ENCODE measurements at regions not wholly inside any gene's neighbourhood (a gene's known extent, or its start where the extent isn't known, plus 50 kb on each side); places are given as distances from the start of the nearest gene placed in this dataset.

DNA sequence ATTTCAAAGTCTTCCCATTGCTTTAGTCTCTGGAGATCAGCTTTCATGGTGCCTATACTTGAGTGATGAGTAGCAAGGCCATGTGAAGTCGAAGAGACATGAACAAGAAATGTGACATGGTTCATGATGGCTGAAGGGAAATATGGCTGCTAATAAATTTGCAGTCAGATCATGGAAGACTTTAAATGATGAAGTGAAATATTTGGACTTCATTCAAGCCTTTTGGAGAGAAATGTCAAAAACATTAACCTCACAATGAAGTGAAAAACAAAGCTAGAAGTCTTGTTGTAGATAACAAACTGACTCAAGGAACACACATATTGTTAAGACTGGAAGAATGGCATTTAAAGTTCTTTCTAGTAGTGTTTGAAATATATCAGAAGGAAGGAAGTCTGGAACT lies 120.3 kb upstream of the CCDC54 start:
- Histone ChIP-seq H3K36me3 (ENCODE audit: control insufficient read depth in 4 of 4, insufficient read depth in 3 of 4, low read depth in 1 of 4, low read length in 3 of 4) (no peaks in the 10 kb centered on the region), H3K27me3 (ENCODE audit: control insufficient read depth in 4 of 4, insufficient read depth in 4 of 4, low read length in 3 of 4) (peaks cover 0 to 3% (median 0%) of the 10 kb centered on the region in 4 donors), H3K4me3 (ENCODE audit: low read depth in 1 of 3, low read length in 3 of 3) (no peak overlapping the region), H3K9me3 (ENCODE audit: control insufficient read depth in 4 of 4, low read length in 3 of 4) (no peaks in the 10 kb centered on the region), H3K27ac (ENCODE audit: low read depth in 1 of 2, low read length in 2 of 2) (no peak overlapping the region), H3K9ac (ENCODE audit: low read depth in 1 of 2, low read length in 2 of 2) (no peak overlapping the region), H3K4me1 (ENCODE audit: control insufficient read depth in 4 of 4, insufficient read depth in 4 of 4, low read length in 3 of 4) (no peaks in the 10 kb centered on the region)
- 1% methylated on average over 1 of the region's 1 CpG for WGBS
- TF ChIP-seq, protein P1, sequence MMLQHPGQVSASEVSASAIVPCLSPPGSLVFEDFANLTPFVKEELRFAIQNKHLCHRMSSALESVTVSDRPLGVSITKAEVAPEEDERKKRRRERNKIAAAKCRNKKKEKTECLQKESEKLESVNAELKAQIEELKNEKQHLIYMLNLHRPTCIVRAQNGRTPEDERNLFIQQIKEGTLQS (IDR thresholded peaks at IDR 0.05), result no peak
- TF ChIP-seq SP1 (IDR thresholded peaks at IDR 0.05), result no peak
- no peak for TF ChIP-seq GABPA (IDR thresholded peaks at IDR 0.05 in 1 of 2, conservative IDR thresholded peaks at IDR 0.05 in 1 of 2)
- TF ChIP-seq, protein P2, sequence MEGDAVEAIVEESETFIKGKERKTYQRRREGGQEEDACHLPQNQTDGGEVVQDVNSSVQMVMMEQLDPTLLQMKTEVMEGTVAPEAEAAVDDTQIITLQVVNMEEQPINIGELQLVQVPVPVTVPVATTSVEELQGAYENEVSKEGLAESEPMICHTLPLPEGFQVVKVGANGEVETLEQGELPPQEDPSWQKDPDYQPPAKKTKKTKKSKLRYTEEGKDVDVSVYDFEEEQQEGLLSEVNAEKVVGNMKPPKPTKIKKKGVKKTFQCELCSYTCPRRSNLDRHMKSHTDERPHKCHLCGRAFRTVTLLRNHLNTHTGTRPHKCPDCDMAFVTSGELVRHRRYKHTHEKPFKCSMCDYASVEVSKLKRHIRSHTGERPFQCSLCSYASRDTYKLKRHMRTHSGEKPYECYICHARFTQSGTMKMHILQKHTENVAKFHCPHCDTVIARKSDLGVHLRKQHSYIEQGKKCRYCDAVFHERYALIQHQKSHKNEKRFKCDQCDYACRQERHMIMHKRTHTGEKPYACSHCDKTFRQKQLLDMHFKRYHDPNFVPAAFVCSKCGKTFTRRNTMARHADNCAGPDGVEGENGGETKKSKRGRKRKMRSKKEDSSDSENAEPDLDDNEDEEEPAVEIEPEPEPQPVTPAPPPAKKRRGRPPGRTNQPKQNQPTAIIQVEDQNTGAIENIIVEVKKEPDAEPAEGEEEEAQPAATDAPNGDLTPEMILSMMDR (IDR thresholded peaks at IDR 0.05; ENCODE audit: low read depth, low read length, missing input control), result no peak
- no peak for TF ChIP-seq EGR1 (IDR thresholded peaks at IDR 0.05; ENCODE audit: low read depth in 2 of 2)
- TF ChIP-seq, protein P3, sequence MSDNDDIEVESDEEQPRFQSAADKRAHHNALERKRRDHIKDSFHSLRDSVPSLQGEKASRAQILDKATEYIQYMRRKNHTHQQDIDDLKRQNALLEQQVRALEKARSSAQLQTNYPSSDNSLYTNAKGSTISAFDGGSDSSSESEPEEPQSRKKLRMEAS (IDR thresholded peaks at IDR 0.05), result no peak
- no peak for TF ChIP-seq HNF4A (conservative IDR thresholded peaks at IDR 0.05)
- TF ChIP-seq FOXA1 (IDR thresholded peaks at IDR 0.05), result no peak
- no peak for TF ChIP-seq HNF4G (IDR thresholded peaks at IDR 0.05)
- no peak for TF ChIP-seq FOXA2 (IDR thresholded peaks at IDR 0.05)
- TF ChIP-seq RAD21 (IDR thresholded peaks at IDR 0.05), result no peak
- no peak for DNase-seq (ENCODE audit: low spot score)

DNA sequence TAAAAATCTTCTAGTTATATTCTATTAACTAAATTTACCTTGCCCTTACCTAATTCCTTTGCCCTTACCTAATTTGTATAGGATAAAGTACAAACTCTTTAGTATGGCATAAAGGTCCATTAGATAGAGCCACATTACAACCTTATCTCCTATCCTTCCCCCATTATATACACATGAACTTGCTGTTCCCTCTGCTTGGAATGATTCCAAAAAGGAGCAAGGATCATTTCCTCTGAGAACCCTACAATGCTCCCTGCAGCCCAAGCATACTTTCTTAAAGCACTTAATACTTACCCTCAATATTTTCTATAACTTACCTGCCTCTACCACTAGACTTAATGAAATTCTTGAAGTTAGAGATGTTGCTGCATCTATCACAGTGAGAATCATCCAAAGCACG lies 118.9 kb upstream of the CCDC54 start:
- peaks cover 0 to 3% (median 1%) of the 10 kb centered on the region in 4 donors for H3K27me3 ChIP-seq (ENCODE audit: control insufficient read depth in 4 of 4, insufficient read depth in 4 of 4, low read length in 3 of 4)
- no peak overlapping the region for H3K27ac ChIP-seq (ENCODE audit: low read depth in 1 of 2, low read length in 2 of 2)
- H3K36me3 ChIP-seq (ENCODE audit: control insufficient read depth in 4 of 4, insufficient read depth in 3 of 4, low read depth in 1 of 4, low read length in 3 of 4), result no peaks in the 10 kb centered on the region
- H3K4me3 ChIP-seq (ENCODE audit: low read depth in 1 of 3, low read length in 3 of 3), result no peak overlapping the region
- no peaks in the 10 kb centered on the region for H3K4me1 ChIP-seq (ENCODE audit: control insufficient read depth in 4 of 4, insufficient read depth in 4 of 4, low read length in 3 of 4)
- 83% methylated on average over 1 of the region's 1 CpG for WGBS
- no peak overlapping the region for H3K9ac ChIP-seq (ENCODE audit: low read depth in 1 of 2, low read length in 2 of 2)
- H3K9me3 ChIP-seq (ENCODE audit: control insufficient read depth in 4 of 4, low read length in 3 of 4), result no peaks in the 10 kb centered on the region
- no peak for TF ChIP-seq SP1 (IDR thresholded peaks at IDR 0.05)
- TF ChIP-seq HNF4A (conservative IDR thresholded peaks at IDR 0.05), result no peak
- TF ChIP-seq HNF4G (IDR thresholded peaks at IDR 0.05), result no peak
- no peak for TF ChIP-seq FOXA2 (IDR thresholded peaks at IDR 0.05)
- no peak for TF ChIP-seq GABPA (IDR thresholded peaks at IDR 0.05 in 1 of 2, conservative IDR thresholded peaks at IDR 0.05 in 1 of 2)
- TF ChIP-seq, protein P3 (IDR thresholded peaks at IDR 0.05), result no peak
- TF ChIP-seq YY1 (IDR thresholded peaks at IDR 0.05), result no peak
- TF ChIP-seq RAD21 (IDR thresholded peaks at IDR 0.05), result no peak
- TF ChIP-seq RXRA (IDR thresholded peaks at IDR 0.05), result no peak
- TF ChIP-seq, protein P4, sequence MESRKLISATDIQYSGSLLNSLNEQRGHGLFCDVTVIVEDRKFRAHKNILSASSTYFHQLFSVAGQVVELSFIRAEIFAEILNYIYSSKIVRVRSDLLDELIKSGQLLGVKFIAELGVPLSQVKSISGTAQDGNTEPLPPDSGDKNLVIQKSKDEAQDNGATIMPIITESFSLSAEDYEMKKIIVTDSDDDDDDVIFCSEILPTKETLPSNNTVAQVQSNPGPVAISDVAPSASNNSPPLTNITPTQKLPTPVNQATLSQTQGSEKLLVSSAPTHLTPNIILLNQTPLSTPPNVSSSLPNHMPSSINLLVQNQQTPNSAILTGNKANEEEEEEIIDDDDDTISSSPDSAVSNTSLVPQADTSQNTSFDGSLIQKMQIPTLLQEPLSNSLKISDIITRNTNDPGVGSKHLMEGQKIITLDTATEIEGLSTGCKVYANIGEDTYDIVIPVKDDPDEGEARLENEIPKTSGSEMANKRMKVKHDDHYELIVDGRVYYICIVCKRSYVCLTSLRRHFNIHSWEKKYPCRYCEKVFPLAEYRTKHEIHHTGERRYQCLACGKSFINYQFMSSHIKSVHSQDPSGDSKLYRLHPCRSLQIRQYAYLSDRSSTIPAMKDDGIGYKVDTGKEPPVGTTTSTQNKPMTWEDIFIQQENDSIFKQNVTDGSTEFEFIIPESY (IDR thresholded peaks at IDR 0.05), result no peak
- no peak for TF ChIP-seq TAF1 (conservative IDR thresholded peaks at IDR 0.05)
- TF ChIP-seq NR2F2 (IDR thresholded peaks at IDR 0.05), result no peak
- no peak for TF ChIP-seq EGR1 (IDR thresholded peaks at IDR 0.05; ENCODE audit: low read depth in 2 of 2)
- TF ChIP-seq, protein P5, sequence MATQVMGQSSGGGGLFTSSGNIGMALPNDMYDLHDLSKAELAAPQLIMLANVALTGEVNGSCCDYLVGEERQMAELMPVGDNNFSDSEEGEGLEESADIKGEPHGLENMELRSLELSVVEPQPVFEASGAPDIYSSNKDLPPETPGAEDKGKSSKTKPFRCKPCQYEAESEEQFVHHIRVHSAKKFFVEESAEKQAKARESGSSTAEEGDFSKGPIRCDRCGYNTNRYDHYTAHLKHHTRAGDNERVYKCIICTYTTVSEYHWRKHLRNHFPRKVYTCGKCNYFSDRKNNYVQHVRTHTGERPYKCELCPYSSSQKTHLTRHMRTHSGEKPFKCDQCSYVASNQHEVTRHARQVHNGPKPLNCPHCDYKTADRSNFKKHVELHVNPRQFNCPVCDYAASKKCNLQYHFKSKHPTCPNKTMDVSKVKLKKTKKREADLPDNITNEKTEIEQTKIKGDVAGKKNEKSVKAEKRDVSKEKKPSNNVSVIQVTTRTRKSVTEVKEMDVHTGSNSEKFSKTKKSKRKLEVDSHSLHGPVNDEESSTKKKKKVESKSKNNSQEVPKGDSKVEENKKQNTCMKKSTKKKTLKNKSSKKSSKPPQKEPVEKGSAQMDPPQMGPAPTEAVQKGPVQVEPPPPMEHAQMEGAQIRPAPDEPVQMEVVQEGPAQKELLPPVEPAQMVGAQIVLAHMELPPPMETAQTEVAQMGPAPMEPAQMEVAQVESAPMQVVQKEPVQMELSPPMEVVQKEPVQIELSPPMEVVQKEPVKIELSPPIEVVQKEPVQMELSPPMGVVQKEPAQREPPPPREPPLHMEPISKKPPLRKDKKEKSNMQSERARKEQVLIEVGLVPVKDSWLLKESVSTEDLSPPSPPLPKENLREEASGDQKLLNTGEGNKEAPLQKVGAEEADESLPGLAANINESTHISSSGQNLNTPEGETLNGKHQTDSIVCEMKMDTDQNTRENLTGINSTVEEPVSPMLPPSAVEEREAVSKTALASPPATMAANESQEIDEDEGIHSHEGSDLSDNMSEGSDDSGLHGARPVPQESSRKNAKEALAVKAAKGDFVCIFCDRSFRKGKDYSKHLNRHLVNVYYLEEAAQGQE (IDR thresholded peaks at IDR 0.05), result no peak
- TF ChIP-seq, protein P2 (IDR thresholded peaks at IDR 0.05; ENCODE audit: low read depth, low read length, missing input control), result no peak
- TF ChIP-seq, protein P1 (IDR thresholded peaks at IDR 0.05), result no peak
- no peak for TF ChIP-seq FOXA1 (IDR thresholded peaks at IDR 0.05)
- no peak for TF ChIP-seq JUND (IDR thresholded peaks at IDR 0.05)
- no peak for DNase-seq (ENCODE audit: low spot score)

All from liver (tissue), 8 donors.